ENCODE measurements at regions not wholly inside any gene's neighbourhood (a gene's known extent, or its start where the extent isn't known, plus 50 kb on each side); places are given as distances from the start of the nearest gene placed in this dataset.

- no peak for DNase-seq
Observed at GRCh38 chr11:115700981-115701875, 197.0 kb upstream of the CADM1 start.

- DNase-seq = no peak
Observed at GRCh38 chr11:115700496-115700895, 196.3 kb upstream of the CADM1 start.

DNA sequence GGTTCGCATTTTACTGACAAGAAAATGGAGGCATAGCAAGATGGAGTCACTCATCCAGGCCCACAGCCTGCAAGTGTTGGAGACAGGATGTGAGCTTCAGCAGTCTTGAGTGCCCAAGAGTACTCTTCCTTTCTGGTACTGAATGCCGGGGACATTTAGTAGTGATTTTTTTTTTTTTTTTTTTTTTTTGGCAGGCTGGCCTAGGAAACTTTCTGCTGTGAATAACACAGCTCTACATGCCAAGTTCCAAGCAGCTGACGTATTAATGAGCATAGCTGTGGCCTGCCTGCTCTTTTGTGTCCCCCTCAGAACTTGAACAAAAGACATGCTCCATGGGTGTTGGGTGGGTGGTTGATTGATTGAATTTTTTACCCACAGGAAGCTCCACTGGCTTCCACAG lies 195.5 kb upstream of the CADM1 start:
- DNase-seq = no peak

- no peak for DNase-seq
Observed at GRCh38 chr11:115699326-115699725, 195.1 kb upstream of the CADM1 start.

- no peak for DNase-seq
Observed at GRCh38 chr11:115698243-115698642, 194.0 kb upstream of the CADM1 start.

DNA sequence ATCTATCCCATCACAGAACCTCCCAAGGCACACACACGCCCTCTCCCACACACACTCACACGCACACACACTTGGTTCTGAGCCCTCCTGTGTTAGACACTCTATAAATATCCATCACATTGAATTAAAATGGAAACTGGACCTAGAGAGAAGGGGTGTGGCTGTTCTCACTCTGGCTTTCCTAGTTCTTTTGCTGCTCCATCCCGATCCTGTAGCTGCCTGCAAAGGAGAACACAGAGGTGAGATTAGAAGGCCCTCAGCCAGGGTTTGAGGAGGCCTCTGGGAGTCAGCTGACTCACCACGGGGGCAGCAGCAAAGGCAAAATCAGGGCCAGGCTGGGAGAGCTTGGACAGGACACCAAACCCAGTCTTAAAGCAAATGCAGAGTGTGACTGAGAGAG lies 192.3 kb upstream of the CADM1 start:
- no peak for DNase-seq

- DNase-seq = no peak
Observed at GRCh38 chr11:115695677-115696364, 191.6 kb upstream of the CADM1 start.

GRCh38 chr11:115693002-115693401 lies 188.8 kb upstream of the CADM1 start:
- DNase-seq = no peak

- DNase-seq = no peak
Observed at GRCh38 chr11:115691030-115691429, 186.8 kb upstream of the CADM1 start.

DNA sequence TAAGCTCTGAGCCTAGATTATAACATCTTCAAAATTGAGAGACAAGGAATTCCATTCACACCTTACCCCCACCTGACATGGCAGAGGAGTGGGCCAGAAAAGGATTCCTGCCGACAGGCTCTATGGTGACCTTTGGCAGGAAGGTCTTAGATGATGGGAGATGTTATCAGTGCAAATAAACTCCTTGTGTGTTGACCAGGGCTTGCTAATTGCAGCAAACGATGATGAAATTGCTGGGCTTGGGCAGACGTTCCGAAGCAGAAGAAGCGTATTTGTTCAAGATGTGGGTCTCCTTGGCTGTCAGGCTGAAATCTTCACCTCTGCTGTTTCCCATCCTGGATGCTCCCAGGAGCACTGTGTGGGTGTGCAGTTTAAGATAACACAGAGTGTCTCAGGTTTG lies 183.7 kb upstream of the CADM1 start:
- DNase-seq = no peak

DNA sequence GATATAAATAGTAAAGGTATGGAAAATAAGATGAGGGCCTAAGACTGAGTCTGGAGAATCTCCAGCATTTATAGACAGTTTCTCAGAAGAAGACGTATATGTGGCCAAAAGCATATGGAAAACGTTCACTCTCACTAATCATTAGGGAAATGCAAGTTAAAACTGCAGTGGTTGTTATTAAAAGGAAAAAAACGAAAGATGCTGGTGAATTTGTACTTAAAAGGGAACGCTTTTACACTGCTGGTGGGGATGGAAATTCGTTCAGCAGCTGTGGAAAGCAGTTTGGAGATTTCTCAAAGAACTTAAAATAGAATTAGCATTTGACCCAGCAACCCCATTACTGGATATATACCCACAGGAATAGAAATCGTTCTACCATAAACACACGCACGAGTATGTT lies 180.5 kb upstream of the CADM1 start:
- no peak for DNase-seq

DNA sequence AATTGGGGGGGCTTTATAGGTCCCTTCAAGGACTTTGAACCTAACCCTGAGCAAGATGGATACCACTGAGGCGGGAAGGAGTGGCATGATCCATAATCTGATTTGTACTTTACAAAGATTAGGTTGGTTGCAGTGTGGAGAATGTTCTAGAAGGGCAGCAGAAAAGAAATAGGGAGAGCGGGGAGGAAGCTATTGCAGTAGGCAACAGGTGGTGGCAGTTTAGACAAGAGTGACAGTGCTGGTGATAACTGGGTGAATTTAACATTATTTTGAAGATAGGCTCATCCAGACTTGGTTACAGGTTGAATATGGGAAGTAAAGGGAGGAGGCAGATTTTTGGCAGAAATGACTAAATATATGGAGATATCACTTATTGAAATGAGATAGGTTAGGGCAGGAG lies 179.9 kb upstream of the CADM1 start:
- DNase-seq = no peak

GRCh38 chr11:115682888-115683287 lies 178.7 kb upstream of the CADM1 start:
- DNase-seq = no peak

- no peak for DNase-seq
Observed at GRCh38 chr11:115682101-115682500, 177.9 kb upstream of the CADM1 start.

DNA sequence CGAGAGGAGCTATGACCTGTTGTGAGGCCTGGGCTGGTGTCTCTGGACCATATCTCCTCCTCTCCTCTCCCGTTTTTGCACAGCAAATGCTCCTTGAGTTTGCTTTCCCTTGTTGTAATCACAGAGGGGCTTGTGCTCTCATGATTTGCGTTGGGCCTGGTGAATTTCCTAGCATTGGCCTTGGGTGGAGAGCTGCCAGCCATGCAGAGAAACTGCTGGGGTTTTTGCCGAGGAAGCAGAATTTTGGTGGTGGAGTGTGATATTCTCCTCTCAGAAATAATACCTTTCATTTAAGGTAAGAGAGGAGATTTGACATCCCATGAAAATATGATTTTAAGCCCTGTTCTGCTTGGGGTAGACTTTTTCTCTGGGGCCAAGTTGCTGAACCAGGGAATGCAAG lies 175.7 kb upstream of the CADM1 start:
- no peak for DNase-seq

GRCh38 chr11:115678942-115679341 lies 174.7 kb upstream of the CADM1 start:
- DNase-seq = no peak

GRCh38 chr11:115677190-115677589 lies 173.0 kb upstream of the CADM1 start:
- no peak for DNase-seq

- DNase-seq = no peak
Observed at GRCh38 chr11:115676768-115677167, 172.6 kb upstream of the CADM1 start.

GRCh38 chr11:115676206-115676605 lies 172.0 kb upstream of the CADM1 start:
- DNase-seq = no peak

- DNase-seq = no peak
Observed at GRCh38 chr11:115674937-115675544, 170.8 kb upstream of the CADM1 start.

- no peak for DNase-seq
Observed at GRCh38 chr11:115674176-115674936, 170.1 kb upstream of the CADM1 start.

GRCh38 chr11:115673720-115674119 lies 169.5 kb upstream of the CADM1 start:
- DNase-seq = no peak

GRCh38 chr11:115672999-115673411 lies 168.8 kb upstream of the CADM1 start:
- DNase-seq = no peak
